ENCODE measurements at regions not wholly inside any gene's neighbourhood (a gene's known extent, or its start where the extent isn't known, plus 50 kb on each side); places are given as distances from the start of the nearest gene placed in this dataset.
A peak's percentile ranks its signal among the peaks of the same experiment; 100 is the strongest.

DNA sequence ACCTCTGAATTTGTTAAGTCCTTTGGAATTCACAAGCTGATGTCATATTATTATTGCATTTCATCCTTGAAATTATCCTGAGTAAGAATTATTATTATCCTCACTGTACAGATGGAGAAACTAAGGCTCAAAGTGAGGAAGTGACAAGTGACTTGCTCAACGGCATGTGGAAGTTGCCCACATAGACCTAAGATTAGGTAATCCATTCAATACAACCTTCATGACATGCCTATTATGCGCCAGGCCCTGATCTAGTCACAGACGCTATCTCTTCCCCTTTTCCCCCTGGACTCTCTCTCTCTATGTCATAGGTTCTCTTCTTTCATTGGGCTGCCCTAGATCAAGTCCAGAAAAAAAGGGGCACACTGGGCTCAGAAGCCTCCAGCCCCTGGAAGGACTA, 84.9 kb upstream of the KCNK2 start (continued):
- TF ChIP-seq REST (IDR thresholded peaks at IDR 0.05; ENCODE audit: low read depth, low read length) (no peak), MAX (IDR thresholded peaks at IDR 0.05; ENCODE audit: low read depth) (no peak), TAF1 (IDR thresholded peaks at IDR 0.05; ENCODE audit: borderline replicate concordance, low read depth, low read length) (no peak), JUND (IDR thresholded peaks at IDR 0.05) (no peak), CTCF (IDR thresholded peaks at IDR 0.05) (no peak)
- TF ChIP-seq, protein P1, sequence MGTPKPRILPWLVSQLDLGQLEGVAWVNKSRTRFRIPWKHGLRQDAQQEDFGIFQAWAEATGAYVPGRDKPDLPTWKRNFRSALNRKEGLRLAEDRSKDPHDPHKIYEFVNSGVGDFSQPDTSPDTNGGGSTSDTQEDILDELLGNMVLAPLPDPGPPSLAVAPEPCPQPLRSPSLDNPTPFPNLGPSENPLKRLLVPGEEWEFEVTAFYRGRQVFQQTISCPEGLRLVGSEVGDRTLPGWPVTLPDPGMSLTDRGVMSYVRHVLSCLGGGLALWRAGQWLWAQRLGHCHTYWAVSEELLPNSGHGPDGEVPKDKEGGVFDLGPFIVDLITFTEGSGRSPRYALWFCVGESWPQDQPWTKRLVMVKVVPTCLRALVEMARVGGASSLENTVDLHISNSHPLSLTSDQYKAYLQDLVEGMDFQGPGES (IDR thresholded peaks at IDR 0.05; ENCODE audit: low read depth, low read length), result no peak

DNA sequence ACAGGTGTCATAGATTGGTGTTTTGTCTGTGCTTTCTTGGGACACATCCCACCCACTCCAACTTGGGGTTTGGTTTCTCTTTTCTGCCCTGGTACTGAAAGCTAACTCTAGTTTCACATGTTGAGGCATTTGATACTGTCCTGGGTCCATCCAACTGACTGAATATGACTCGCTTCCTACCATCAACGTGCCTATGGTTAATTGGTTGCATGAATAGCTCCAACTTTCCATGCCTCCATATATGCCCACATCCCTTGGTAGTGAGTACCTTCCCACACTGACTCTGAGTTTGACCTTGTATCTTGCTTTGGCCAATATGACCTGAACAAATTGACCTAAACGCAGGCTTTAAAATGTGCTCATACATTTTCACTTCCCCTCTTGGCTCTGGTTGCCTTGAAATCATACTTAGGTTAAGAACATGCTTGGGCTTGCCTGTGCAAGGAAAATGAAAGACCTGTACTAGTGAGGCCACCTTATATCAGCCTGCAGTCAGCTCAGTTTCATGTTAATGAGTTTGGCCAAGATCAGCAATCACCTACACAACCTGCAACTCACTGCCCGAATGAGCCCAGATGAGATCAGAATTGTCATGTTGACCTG, 81.0 kb upstream of the KCNK2 start:
- no peaks in the 10 kb centered on the region for H3K27me3 ChIP-seq (ENCODE audit: insufficient read depth)
- no peak overlapping the region for H3K4me3 ChIP-seq (ENCODE audit: low read depth in 2 of 2, low read length in 1 of 2)
- H3K4me1 ChIP-seq (ENCODE audit: control insufficient read depth in 1 of 2, insufficient read depth in 2 of 2, low read depth in 1 of 2, low read length in 1 of 2), result peaks cover 16 to 19% of the 10 kb centered on the region in 2 experiments
- no peaks in the 10 kb centered on the region for H3K9me3 ChIP-seq
- peaks cover 28% of the 10 kb centered on the region for H3F3A ChIP-seq (replicated peaks; ENCODE audit: insufficient read depth)
- 68% methylated on average over 4 of the region's 4 CpGs for whole genome bisulfite sequencing (ENCODE audit: low lambda C conversion rate)
- no peak for DNase-seq
- ChIA-PET POLR2A (no interaction called here), CTCF (interaction anchor here (1.2 kb wide), 1 partner anchor 26 kb away, joined by 3 read pairs; no protein-coding TSS in a partner anchor)
- no peaks in the 10 kb centered on the region for H3K9me2 ChIP-seq
- no peak overlapping the region for H3K4me2 ChIP-seq
- no peak overlapping the region for H2AFZ ChIP-seq (ENCODE audit: low read depth)
- H3K36me3 ChIP-seq (replicated peaks in 1 of 2; ENCODE audit: control insufficient read depth in 1 of 2, insufficient read depth in 2 of 2, low read length in 1 of 2), result no peaks in the 10 kb centered on the region
- peak overlapping the region; percentile 74 to 84; a peak in 3 of 4 replicates for H3K27ac ChIP-seq (ENCODE audit: low read depth in 2 of 2, low read length in 1 of 2)
- no peaks in the 10 kb centered on the region for H3K79me2 ChIP-seq (ENCODE audit: insufficient read depth)
- no peak overlapping the region for H3K9ac ChIP-seq
- no peaks in the 10 kb centered on the region for H4K20me1 ChIP-seq (ENCODE audit: insufficient read depth)
- TF ChIP-seq SMC3 (IDR thresholded peaks at IDR 0.05; ENCODE audit: low read depth, low read length), result no peak
- TF ChIP-seq YY1 (IDR thresholded peaks at IDR 0.05; ENCODE audit: low read depth), result no peak
- TF ChIP-seq FOXJ3 (CRISPR knock-in tag; IDR thresholded peaks at IDR 0.05), result no peak
- TF ChIP-seq, protein P2, sequence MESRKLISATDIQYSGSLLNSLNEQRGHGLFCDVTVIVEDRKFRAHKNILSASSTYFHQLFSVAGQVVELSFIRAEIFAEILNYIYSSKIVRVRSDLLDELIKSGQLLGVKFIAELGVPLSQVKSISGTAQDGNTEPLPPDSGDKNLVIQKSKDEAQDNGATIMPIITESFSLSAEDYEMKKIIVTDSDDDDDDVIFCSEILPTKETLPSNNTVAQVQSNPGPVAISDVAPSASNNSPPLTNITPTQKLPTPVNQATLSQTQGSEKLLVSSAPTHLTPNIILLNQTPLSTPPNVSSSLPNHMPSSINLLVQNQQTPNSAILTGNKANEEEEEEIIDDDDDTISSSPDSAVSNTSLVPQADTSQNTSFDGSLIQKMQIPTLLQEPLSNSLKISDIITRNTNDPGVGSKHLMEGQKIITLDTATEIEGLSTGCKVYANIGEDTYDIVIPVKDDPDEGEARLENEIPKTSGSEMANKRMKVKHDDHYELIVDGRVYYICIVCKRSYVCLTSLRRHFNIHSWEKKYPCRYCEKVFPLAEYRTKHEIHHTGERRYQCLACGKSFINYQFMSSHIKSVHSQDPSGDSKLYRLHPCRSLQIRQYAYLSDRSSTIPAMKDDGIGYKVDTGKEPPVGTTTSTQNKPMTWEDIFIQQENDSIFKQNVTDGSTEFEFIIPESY (IDR thresholded peaks at IDR 0.05; ENCODE audit: borderline replicate concordance, low read depth), result no peak
- no peak for TF ChIP-seq NFIC (IDR thresholded peaks at IDR 0.05; ENCODE audit: borderline replicate concordance)
- TF ChIP-seq POLR2AphosphoS5 (IDR thresholded peaks at IDR 0.05; ENCODE audit: low read depth, low read length), result no peak
- TF ChIP-seq RAD21 (IDR thresholded peaks at IDR 0.05; ENCODE audit: low read length), result no peak
- no peak for TF ChIP-seq TCF12 (IDR thresholded peaks at IDR 0.05)
- TF ChIP-seq MXI1 (IDR thresholded peaks at IDR 0.05; ENCODE audit: low read depth, low read length), result no peak
- TF ChIP-seq GATA2 (CRISPR knock-in tag; IDR thresholded peaks at IDR 0.05), result no peak
- no peak for TF ChIP-seq NRF1 (IDR thresholded peaks at IDR 0.05; ENCODE audit: low read depth, low read length)
- no peak for TF ChIP-seq RFX5 (IDR thresholded peaks at IDR 0.05; ENCODE audit: low read length)
- no peak for TF ChIP-seq TEAD4 (IDR thresholded peaks at IDR 0.05; ENCODE audit: borderline replicate concordance, insufficient read depth)
- no peak for TF ChIP-seq RXRA (IDR thresholded peaks at IDR 0.05; ENCODE audit: borderline replicate concordance, low read depth)
- TF ChIP-seq PBX3 (IDR thresholded peaks at IDR 0.05), result no peak
- TF ChIP-seq TAF1 (IDR thresholded peaks at IDR 0.05; ENCODE audit: borderline replicate concordance, low read depth, low read length), result no peak

Data from SK-N-SH (cell line).